ENCODE measurements at regions not wholly inside any gene's neighbourhood (a gene's known extent, or its start where the extent isn't known, plus 50 kb on each side); places are given as distances from the start of the nearest gene placed in this dataset.
"Not testable (repeated sequence)": the region's sequence is repeated elsewhere in the genome, so short reads cannot be mapped to it uniquely, and the experiment has no call there.

DNA sequence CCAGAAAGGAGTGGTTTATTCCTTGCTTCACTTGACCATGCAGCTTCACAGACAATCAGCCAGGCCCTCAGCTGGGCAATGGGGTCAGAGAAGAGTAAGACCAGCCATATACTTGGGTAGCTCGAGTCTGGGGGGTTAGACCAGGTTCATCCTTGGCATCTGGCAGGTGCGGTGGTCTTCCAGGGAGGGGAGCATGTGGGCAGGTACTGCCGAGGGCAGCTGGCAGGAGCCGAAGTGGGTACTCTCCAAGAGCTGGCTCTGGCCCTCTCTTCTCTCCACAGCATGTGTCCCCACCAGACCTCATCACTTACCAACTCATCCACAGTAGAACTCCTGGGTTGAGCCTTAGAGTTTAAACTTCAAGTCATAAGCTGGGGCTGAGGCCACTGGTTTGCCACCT is 156.8 kb downstream of the FOXD2 start:
- DNase-seq (ENCODE audit: low spot score), result no peak

- DNase-seq (ENCODE audit: low spot score), result no peak
These were observed 158.5 kb downstream of the FOXD2 start for GRCh38 chr1:47596328-47596727.

- DNase-seq (ENCODE audit: low spot score), result no peak
These were observed 160.5 kb downstream of the FOXD2 start for GRCh38 chr1:47598357-47598756.

DNA sequence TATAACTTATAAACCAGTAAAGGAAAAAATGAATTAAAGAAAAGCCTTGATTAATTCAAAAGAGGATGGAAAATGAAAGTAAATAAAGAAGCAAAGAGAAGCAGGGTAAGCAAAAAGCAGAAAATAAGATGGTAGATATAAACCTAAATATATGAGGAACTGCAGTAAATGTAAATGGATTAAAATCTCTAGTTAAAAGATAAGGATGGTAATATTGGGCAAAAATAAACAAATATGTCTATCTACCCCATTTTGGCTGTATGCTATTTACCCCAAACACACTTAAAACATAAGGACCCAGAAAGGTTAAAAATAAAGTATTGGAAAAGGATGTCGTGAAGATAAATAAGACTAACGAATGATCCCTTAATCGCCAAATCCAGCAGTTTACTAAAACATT is 161.9 kb downstream of the FOXD2 start:
- no peak for DNase-seq (ENCODE audit: low spot score)

DNA sequence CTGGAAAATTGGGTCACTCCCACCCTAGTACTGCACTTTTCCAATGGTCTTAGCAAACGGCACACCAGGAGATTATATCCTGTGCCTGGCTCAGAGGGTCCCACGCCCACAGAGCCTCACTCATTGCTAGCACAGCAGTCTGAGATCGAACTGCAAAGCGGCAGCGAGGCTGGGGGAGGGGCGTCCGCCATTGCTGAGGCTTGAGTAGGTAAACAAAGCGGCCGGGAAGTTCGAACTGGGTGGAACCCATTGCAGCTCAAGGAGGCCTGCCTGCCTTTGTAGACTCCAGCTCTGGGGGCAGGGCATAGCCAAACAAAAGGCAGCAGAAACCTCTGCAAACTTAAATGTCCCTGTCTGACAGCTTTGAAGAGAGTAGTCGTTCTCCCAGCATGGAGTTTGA is 164.6 kb downstream of the FOXD2 start:
- not testable (repeated sequence) for DNase-seq (ENCODE audit: low spot score)

DNA sequence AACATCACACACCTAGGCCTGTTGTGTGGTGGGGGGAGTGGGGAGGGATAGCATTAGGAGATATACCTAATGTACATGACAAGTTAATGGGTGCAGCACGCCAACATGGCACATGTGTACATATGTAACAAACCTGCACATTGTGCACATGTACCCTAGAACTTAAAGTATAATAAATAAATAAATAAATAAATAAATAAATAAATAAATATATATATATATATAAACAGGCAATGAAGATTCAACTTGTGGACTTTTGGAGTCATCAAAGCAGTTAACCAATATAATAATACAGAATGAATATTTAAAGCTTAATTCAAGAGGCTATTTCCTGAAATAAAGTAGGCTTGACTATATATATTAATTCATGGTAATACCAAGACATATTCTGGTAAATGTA is 167.0 kb downstream of the FOXD2 start:
- DNase-seq (ENCODE audit: low spot score), result not testable (repeated sequence)

GRCh38 chr1:47608296-47608875 is 170.5 kb downstream of the FOXD2 start:
- no peak for DNase-seq (ENCODE audit: low spot score)

DNA sequence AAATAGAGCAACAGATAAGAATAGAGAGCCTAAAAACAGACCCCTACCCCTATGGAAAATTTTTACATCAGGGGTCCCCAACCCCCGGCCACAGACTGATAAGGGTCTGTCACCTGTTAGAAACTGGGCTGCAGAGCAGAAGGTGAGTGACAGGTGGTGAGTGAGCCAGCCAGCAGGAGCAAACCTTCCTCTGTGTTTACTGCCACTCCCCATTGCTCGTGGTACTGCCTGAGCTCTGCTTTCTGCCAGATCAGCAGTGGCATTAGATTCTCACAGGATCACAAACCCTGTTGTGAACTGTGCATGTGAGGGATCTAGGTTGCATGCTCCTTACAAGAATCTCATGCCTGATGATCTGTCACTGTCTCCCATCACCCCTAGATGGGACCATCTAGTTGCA is 174.1 kb downstream of the FOXD2 start:
- DNase-seq (ENCODE audit: low spot score), result no peak

DNA sequence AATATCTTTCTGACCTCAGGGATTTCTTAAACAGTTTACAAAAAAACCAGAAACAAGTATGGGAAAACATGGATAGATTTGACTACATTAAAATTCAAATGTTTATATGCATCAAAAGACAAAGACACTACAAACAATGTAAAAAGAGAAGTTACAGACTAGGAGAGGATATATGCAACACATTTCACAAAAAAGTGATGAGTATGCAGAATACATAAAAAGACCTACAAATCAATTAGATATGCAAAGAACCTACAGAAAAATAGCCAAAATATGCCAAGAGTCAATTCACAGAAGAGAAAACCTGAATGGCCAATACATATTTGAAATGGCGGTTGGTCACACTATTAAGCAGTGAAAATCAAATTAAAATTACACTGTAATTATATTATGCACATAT is 175.0 kb downstream of the FOXD2 start:
- no peak for DNase-seq (ENCODE audit: low spot score)

DNA sequence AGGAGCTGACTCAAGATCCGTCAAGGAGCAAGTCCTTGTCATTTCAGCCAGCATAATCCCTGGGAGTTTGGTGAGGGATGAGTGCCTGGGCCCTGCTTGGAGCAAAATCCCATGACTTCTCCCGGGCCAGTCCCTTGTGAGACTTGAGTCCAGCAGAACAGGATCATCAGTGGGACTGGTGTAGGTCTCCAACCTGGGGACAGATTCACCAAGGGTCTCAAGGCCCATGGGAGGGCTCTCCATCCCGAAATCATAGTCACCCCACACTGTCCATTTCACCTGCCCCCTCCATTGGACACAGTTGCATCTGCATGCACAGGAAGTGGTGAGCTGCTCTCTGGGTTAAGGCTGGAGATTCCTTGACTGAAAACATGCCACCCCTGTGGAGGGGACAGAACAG is 178.2 kb downstream of the FOXD2 start:
- no peak for DNase-seq (ENCODE audit: low spot score)

- DNase-seq (ENCODE audit: low spot score), result no peak
These were observed 179.1 kb downstream of the FOXD2 start for GRCh38 chr1:47616906-47617305.

DNA sequence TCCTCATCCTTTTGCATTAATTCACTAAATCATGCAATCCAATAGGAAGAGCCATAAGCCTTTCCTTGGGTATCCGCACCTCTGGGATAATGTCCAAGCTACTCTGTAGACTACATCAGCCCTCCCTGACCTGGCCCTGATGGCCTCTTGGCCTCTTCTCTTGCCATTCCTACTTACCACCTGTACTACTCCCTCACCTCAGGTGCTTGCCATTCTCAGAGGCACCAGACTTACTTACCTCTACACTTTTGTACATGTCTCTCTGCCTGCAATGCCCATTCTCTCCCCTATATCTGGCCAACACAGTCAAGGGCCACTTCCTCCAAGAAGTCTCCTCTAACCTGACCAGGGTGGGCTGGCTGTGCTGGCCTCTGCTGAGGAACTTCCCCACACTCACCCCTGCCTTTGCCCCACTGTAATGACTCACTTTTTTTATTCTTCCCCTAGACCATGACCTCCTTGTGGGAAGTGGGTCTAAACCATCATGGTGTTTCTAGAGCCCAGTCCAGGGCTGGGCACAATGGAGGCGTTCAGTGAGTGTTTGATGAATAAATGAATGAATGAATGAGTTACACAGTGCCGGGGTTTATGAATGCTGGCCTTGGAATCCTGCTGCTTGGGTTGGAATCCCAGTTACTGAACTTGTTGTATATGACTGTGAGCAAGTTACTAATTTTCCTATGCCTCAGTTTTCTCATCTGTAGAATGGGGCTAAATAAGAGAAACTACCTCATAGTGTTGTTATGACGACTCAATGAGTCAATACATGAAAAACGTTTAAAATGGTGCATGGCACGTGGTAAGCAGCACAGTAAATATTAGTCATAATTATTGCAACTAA is 179.8 kb downstream of the FOXD2 start:
- no peak for DNase-seq (ENCODE audit: low spot score)

DNA sequence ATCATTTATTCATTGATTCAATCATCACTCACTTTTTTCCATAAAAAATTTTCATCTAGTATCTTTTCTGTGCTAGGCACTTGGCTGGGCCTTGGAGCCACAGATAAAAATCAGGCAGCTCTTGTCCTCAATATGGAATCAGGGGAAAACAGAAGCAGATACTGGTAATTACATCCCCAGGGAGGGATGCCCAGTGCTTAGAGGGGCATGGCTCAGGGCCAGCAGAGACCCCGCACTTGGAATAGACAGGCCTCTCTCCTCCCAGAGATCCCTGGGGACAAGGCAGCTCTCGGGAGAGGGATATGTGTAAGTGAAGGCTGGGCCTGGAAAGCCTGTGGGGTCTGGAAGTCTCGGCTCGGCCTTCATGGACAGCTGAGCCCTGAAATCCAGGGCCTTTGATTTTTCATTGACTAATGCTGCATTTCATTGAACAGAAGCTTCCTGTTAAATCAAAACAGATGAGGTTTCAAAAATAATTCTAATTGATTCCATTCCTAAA is 180.4 kb downstream of the FOXD2 start:
- DNase-seq (ENCODE audit: low spot score), result no peak

DNA sequence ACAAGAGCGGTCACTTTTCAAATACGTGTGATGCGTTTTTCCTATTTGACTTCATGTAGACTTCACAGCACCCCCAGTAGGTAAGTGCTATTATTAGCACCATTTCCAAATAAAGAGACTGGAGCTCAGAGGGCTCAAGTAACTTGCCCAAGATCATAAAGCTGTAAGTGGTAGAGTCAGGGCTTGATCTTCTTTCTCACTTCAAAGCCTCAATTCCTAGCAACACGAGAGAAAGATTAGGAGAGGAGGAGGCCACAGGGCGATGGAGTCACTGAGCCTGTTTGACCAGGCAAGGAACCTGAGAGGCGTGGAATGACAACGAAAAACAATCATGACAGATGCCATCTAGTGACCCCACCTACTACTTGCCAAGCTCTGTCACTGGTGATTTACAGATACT is 181.0 kb downstream of the FOXD2 start:
- no peak for DNase-seq (ENCODE audit: low spot score)

DNA sequence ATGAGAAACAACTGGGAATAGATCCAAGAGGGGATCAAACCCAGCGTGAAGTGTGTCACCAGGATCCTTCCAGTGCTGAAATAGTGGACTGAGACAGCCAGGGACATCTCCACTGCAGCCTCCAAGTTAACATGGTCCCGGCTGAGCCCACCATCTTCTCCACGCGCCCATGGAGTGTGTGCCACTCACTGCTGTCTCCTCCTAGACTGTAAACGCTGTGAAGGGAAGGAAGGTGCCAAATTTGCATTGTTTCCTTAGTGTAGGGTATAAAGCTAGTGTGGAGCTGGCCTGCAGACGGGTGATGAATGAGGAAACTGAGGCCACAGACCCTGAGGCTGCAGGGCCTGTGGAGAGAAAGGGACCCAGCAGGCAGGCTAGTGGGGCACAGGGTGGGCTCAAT is 183.6 kb downstream of the FOXD2 start:
- no peak for DNase-seq (ENCODE audit: low spot score)

GRCh38 chr1:47621977-47622376 is 184.1 kb downstream of the FOXD2 start:
- no peak for DNase-seq (ENCODE audit: low spot score)

GRCh38 chr1:47622776-47623556 is 185.1 kb downstream of the FOXD2 start:
- no peak for DNase-seq (ENCODE audit: low spot score)

- DNase-seq (ENCODE audit: low spot score), result no peak
These were observed 185.7 kb downstream of the FOXD2 start for GRCh38 chr1:47623557-47623940.

GRCh38 chr1:47624531-47624930 is 186.7 kb downstream of the FOXD2 start:
- DNase-seq (ENCODE audit: low spot score), result no peak

- no peak for DNase-seq (ENCODE audit: low spot score)
These were observed 189.2 kb downstream of the FOXD2 start for GRCh38 chr1:47627016-47627415.

- DNase-seq (ENCODE audit: low spot score), result no peak
These were observed 189.9 kb downstream of the FOXD2 start for GRCh38 chr1:47627471-47628370.

DNA sequence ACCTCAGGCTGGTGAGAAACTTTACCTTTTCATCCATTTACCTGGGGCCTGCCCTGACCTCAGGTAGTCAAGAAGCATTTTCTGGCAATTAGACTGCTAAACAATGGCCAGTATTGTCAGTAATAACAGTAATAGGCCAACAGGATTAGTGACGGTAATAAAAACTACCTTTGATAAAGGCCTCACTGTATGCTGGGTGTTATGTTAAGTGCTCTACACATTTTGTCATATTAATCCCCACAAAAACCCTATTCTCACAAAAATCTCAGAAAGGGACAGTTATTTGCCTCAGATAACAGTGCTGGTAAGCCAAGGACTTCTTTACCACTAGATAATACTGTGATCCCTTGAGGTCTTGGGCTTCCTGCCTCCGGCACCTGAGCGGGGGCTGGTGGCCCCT is 191.4 kb downstream of the FOXD2 start:
- no peak for DNase-seq (ENCODE audit: low spot score)
